DND-41 (cell line): ENCODE measurements at regions not wholly inside any gene's neighbourhood (a gene's known extent, or its start where the extent isn't known, plus 50 kb on each side); places are given as distances from the start of the nearest gene placed in this dataset.

Experiments
- ATAC-seq: fragments of 200-7000 bp; cut with Tn5 transposase; 3 replicates; pipeline ENCODE4 v1.9.1; 2021; ENCODE audit warnings: low read depth; ENCODE audit not compliant: insufficient read depth
- DNase-seq: peaks from one replicate; pipeline ENCODE4 v3.0.0-alpha.2; 2020
- H2AFZ ChIP-seq: 2 replicates; pipeline ENCODE4 v1.6.0; 2012; ENCODE audit warnings: low read depth, low read length
- H3K27ac ChIP-seq: 2 replicates; pipeline ENCODE4 v1.5.1; 2012; ENCODE audit warnings: low read length, inconsistent platforms
- H3K27me3 ChIP-seq: fragments of 200-600 bp; sonication (generic); 2 replicates; pipeline ENCODE4 v1.6.0; 2012; ENCODE audit warnings: low read length, mild to moderate bottlenecking, inconsistent platforms; ENCODE audit not compliant: insufficient read depth, poor library complexity
- H3K36me3 ChIP-seq: 2 replicates; pipeline ENCODE4 v1.5.1; 2012; ENCODE audit warnings: low read length, inconsistent platforms; ENCODE audit not compliant: insufficient read depth
- H3K4me1 ChIP-seq: 2 replicates; pipeline ENCODE4 v1.5.1; 2012; ENCODE audit warnings: mild to moderate bottlenecking, low read length; ENCODE audit not compliant: insufficient read depth
- H3K4me2 ChIP-seq: 2 replicates; pipeline ENCODE4 v1.6.0; 2012; ENCODE audit warnings: mild to moderate bottlenecking, moderate library complexity, low read length, inconsistent platforms; ENCODE audit not compliant: insufficient read depth
- H3K4me3 ChIP-seq, 2 experiments: fragments of 200-600 bp in 1 of 2; shearing (Covaris generic) in 1 of 2; 2 replicates each; pipeline ENCODE4 v1.5.1; 2012 to 2016; ENCODE audit warnings: inconsistent platforms in 2 of 2, low read length in 2 of 2, mild to moderate bottlenecking in 2 of 2, low read depth in 1 of 2, moderate library complexity in 1 of 2
- H3K79me2 ChIP-seq: 2 replicates; pipeline ENCODE4 v1.6.0; 2012; ENCODE audit warnings: low read length, inconsistent platforms; ENCODE audit not compliant: insufficient read depth
- H3K9ac ChIP-seq: 2 replicates; pipeline ENCODE4 v1.6.0; 2012; ENCODE audit warnings: low read depth, mild to moderate bottlenecking, inconsistent platforms, low read length, moderate library complexity
- H3K9me3 ChIP-seq: 2 replicates; pipeline ENCODE4 v1.5.1; 2012; ENCODE audit warnings: low read length, moderate library complexity, mild to moderate bottlenecking, inconsistent platforms; ENCODE audit not compliant: insufficient read depth, severe bottlenecking
- H4K20me1 ChIP-seq: 2 replicates; pipeline ENCODE4 v1.6.0; 2012; ENCODE audit warnings: low read length; ENCODE audit not compliant: insufficient read depth
- EZH2 ChIP-seq: IDR thresholded peaks from 3 replicates; pipeline ENCODE4 v1.6.1; 2012; ENCODE audit warnings: borderline replicate concordance, low read depth, mild to moderate bottlenecking, moderate library complexity, low read length, inconsistent platforms; ENCODE audit not compliant: severe bottlenecking
- TF ChIP-seq, protein P1 (sequence below): IDR thresholded peaks from 2 replicates; pipeline ENCODE4 v1.5.1; 2012; ENCODE audit warnings: borderline replicate concordance, low read length, moderate library complexity, mild to moderate bottlenecking; ENCODE audit not compliant: poor library complexity, severe bottlenecking; ENCODE audit errors: extremely low read depth

- H2AFZ ChIP-seq, result no peak overlapping the region
- H3K27me3 ChIP-seq, result no peaks in the 10 kb centered on the region
- DNase-seq, result no peak
- H4K20me1 ChIP-seq, result no peaks in the 10 kb centered on the region
- no peaks in the 10 kb centered on the region for H3K36me3 ChIP-seq
- no peak for ATAC-seq
- H3K27ac ChIP-seq, result no peak overlapping the region
- no peak overlapping the region for H3K4me3 ChIP-seq
- no peak overlapping the region for H3K9ac ChIP-seq
- H3K4me1 ChIP-seq, result no peaks in the 10 kb centered on the region
- H3K79me2 ChIP-seq, result no peaks in the 10 kb centered on the region
- TF ChIP-seq, protein P1, sequence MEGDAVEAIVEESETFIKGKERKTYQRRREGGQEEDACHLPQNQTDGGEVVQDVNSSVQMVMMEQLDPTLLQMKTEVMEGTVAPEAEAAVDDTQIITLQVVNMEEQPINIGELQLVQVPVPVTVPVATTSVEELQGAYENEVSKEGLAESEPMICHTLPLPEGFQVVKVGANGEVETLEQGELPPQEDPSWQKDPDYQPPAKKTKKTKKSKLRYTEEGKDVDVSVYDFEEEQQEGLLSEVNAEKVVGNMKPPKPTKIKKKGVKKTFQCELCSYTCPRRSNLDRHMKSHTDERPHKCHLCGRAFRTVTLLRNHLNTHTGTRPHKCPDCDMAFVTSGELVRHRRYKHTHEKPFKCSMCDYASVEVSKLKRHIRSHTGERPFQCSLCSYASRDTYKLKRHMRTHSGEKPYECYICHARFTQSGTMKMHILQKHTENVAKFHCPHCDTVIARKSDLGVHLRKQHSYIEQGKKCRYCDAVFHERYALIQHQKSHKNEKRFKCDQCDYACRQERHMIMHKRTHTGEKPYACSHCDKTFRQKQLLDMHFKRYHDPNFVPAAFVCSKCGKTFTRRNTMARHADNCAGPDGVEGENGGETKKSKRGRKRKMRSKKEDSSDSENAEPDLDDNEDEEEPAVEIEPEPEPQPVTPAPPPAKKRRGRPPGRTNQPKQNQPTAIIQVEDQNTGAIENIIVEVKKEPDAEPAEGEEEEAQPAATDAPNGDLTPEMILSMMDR, result no peak
- TF ChIP-seq EZH2, result no peak
- no peak overlapping the region for H3K4me2 ChIP-seq
- H3K9me3 ChIP-seq, result no peaks in the 10 kb centered on the region
Measured at GRCh38 chr4:137043184-137043583, 489.1 kb downstream of the PCDH18 start.

GRCh38 chr4:137039370-137039769 is 492.9 kb downstream of the PCDH18 start:
- H3K79me2 ChIP-seq, result no peaks in the 10 kb centered on the region
- H4K20me1 ChIP-seq, result no peaks in the 10 kb centered on the region
- no peaks in the 10 kb centered on the region for H3K27me3 ChIP-seq
- no peak overlapping the region for H3K27ac ChIP-seq
- TF ChIP-seq EZH2, result no peak
- TF ChIP-seq, protein P1, result no peak
- no peaks in the 10 kb centered on the region for H3K36me3 ChIP-seq
- H3K4me3 ChIP-seq, result no peak overlapping the region
- no peaks in the 10 kb centered on the region for H3K4me1 ChIP-seq
- H3K9me3 ChIP-seq, result no peaks in the 10 kb centered on the region
- ATAC-seq, result no peak
- H3K9ac ChIP-seq, result no peak overlapping the region
- H2AFZ ChIP-seq, result no peak overlapping the region
- no peak overlapping the region for H3K4me2 ChIP-seq
- no peak for DNase-seq

DNA sequence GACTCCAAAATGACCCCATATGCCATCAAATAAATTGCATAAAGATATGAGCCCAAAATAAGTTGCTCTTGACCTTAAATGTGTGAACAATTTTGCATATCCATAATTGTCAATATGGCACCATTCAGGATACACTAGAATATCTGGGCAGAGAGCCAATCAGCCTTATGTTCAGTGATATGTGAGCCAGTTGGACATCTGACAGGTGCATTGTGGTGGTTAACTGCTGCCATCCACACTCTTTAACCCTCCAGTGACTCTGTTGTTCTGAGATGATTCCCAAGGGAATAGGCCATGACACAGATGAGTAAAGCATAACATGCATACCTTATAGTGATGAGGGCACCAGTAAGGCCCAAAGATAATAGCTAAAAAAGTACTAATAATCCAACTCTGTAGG is 500.1 kb downstream of the PCDH18 start:
- no peaks in the 10 kb centered on the region for H4K20me1 ChIP-seq
- ATAC-seq (no peak), DNase-seq (no peak)
- no peak overlapping the region for H3K9ac ChIP-seq
- no peaks in the 10 kb centered on the region for H3K36me3 ChIP-seq
- H3K4me3 ChIP-seq, result no peak overlapping the region
- H3K79me2 ChIP-seq, result no peaks in the 10 kb centered on the region
- TF ChIP-seq EZH2, result no peak
- TF ChIP-seq, protein P1, result no peak
- no peak overlapping the region for H3K27ac ChIP-seq
- no peak overlapping the region for H2AFZ ChIP-seq
- H3K27me3 ChIP-seq, result no peaks in the 10 kb centered on the region
- no peaks in the 10 kb centered on the region for H3K4me1 ChIP-seq
- H3K9me3 ChIP-seq, result no peaks in the 10 kb centered on the region
- no peak overlapping the region for H3K4me2 ChIP-seq

- ATAC-seq (no peak), DNase-seq (no peak)
- Histone ChIP-seq H3K4me3 (no peak overlapping the region), H2AFZ (no peak overlapping the region), H3K27me3 (no peaks in the 10 kb centered on the region), H3K4me2 (no peak overlapping the region), H3K36me3 (no peaks in the 10 kb centered on the region), H4K20me1 (no peaks in the 10 kb centered on the region), H3K79me2 (no peaks in the 10 kb centered on the region), H3K4me1 (no peaks in the 10 kb centered on the region), H3K27ac (no peak overlapping the region), H3K9me3 (no peaks in the 10 kb centered on the region), H3K9ac (no peak overlapping the region)
- TF ChIP-seq EZH2, result no peak
- TF ChIP-seq, protein P1, result no peak
Measured at GRCh38 chr4:137029026-137029425, 503.3 kb downstream of the PCDH18 start.
